ENCODE measurements at regions not wholly inside any gene's neighbourhood (a gene's known extent, or its start where the extent isn't known, plus 50 kb on each side); places are given as distances from the start of the nearest gene placed in this dataset.
A peak's percentile ranks its signal among the peaks of the same experiment; 100 is the strongest.

GRCh38 chr5:56608217-56608925, 207.0 kb upstream of the MAP3K1 start:
- intact Hi-C loops (cut with DNase I): no loop called here
- peak in 4 of 42 donors; percentile 2 to 14 (median 10) for DNase-seq

DNA sequence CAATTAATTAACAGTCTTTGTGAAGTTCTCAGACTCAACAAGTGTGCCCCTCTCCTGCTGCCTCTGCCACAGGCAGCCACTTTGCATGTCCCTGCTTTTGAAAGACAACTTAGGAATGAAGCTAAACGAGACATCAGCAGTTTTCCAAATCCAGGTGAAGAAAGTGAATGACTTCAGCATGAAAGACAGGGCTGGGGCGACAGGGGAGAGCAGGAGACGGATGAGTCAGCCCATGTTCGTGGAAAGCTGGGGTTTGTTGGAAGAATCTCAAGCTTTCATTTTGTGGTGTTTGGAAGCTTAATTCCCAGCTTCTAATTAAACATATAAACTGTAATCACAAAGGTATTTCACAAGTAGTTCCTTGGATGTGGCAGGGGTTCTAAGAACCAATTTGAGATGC, 207.8 kb upstream of the MAP3K1 start:
- peak in 23 of 42 donors; percentile 3 to 75 (median 35) for DNase-seq
- intact Hi-C loops (cut with DNase I): no loop called here

GRCh38 chr5:56607074-56607473, 208.3 kb upstream of the MAP3K1 start:
- DNase-seq: no peak
- intact Hi-C loops (cut with DNase I): no loop called here

- DNase-seq: no peak
- intact Hi-C loops (cut with DNase I): no loop called here
Observed at GRCh38 chr5:56606192-56606591, 209.2 kb upstream of the MAP3K1 start.

DNA sequence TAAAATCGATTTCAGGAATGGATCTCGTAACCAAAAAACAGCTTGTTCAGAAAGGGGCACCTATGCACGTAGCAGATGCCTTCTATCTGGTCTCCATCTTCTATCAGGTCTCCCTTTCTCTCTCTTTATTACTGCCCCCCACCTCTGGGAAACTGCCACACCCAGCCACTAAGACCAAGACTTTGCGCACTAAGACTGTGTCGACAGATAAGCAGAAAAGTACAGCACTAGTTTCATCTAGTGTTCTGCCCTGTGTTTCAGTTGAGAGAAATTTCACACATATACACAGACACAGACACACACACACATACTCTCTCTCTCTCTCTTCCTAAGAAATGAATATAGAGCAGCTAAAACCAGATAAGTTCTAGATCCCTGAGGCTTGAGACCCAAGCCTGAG, 210.1 kb upstream of the MAP3K1 start:
- no peak for DNase-seq
- intact Hi-C loops (cut with DNase I): no loop called here

DNA sequence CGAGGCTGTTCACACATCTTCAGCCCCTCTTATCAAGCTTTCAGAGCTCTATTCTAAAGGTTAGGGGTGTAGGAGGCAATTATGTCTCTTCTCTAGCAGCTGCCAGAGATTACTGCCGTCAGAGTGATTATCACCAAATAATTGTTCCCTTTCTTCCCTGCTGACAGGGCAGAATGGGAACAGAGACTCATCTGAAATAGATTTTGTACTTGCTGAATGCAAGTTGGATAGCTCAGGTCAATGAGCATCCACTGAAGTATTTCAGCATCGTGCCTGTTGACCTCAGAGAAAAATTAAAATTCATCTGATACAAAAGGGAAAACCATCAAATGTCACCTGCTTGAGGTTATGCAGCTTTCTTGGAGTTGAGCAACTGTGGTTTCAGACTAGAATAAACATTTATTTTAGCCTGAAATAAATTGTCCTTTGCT, 213.7 kb upstream of the MAP3K1 start:
- intact Hi-C loops (cut with DNase I): no loop called here
- peak in 7 of 42 donors; percentile 10 to 59 (median 20) for DNase-seq

DNA sequence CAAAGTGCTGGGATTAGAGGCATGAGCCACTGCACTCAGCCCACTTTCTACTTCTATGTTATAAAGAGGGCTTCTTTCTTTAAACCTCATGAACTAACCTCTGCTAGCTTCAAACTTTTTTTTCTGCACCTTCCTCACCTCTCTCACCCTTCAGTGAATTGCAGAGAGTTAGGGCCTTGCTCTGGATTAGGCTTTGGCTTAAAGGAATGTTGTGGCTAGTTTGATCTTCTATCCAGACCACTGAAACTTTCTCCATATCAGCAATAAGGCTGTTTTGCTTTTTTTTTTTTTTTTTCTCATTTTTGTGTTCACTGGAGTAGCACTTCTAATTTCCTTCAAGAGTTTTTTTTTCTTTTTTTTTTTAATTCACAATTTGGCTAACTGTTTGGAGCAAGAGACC, 216.4 kb upstream of the MAP3K1 start:
- intact Hi-C loops (cut with DNase I): no loop called here

GRCh38 chr5:56596155-56596554, 219.2 kb upstream of the MAP3K1 start:
- intact Hi-C loops (cut with DNase I): no loop called here

More for the DNA sequence above, 216.4 kb upstream of the MAP3K1 start:
- no peak for DNase-seq

GRCh38 chr5:56595566-56595965, 219.8 kb upstream of the MAP3K1 start:
- intact Hi-C loops (cut with DNase I): no loop called here
- DNase-seq: no peak

More at GRCh38 chr5:56596155-56596554, 219.2 kb upstream of the MAP3K1 start:
- DNase-seq: no peak

GRCh38 chr5:56594792-56595191, 220.6 kb upstream of the MAP3K1 start:
- intact Hi-C loops (cut with DNase I): no loop called here
- DNase-seq: no peak

- DNase-seq: no peak
- intact Hi-C loops (cut with DNase I): no loop called here
Observed at GRCh38 chr5:56591081-56591480, 224.3 kb upstream of the MAP3K1 start.

GRCh38 chr5:56589481-56589860, 225.9 kb upstream of the MAP3K1 start:
- no peak for DNase-seq
- intact Hi-C loops (cut with DNase I): no loop called here

- intact Hi-C loops (cut with DNase I): no loop called here
- DNase-seq: peak in 1 of 42 donors; percentile 14
Observed at GRCh38 chr5:56588636-56589480, 226.5 kb upstream of the MAP3K1 start.

DNA sequence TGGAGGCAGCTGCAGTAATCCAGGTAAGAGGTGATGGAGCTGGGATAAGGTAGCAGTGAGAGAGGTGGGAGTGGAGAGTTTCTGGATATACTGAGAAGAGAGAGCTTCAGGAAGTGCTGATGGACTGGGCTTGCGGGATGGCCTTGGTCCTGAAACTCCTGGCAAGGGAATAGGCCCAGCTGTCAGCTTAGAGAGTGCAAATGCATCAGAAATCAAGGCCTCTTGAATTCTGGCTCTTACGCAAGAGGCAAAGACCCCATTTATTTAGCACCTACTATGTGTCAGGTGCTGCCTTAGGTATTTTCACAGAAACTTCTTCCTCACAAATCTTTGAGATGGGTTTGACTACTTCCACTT, 227.2 kb upstream of the MAP3K1 start:
- DNase-seq: no peak
- intact Hi-C loops (cut with DNase I): no loop called here

DNA sequence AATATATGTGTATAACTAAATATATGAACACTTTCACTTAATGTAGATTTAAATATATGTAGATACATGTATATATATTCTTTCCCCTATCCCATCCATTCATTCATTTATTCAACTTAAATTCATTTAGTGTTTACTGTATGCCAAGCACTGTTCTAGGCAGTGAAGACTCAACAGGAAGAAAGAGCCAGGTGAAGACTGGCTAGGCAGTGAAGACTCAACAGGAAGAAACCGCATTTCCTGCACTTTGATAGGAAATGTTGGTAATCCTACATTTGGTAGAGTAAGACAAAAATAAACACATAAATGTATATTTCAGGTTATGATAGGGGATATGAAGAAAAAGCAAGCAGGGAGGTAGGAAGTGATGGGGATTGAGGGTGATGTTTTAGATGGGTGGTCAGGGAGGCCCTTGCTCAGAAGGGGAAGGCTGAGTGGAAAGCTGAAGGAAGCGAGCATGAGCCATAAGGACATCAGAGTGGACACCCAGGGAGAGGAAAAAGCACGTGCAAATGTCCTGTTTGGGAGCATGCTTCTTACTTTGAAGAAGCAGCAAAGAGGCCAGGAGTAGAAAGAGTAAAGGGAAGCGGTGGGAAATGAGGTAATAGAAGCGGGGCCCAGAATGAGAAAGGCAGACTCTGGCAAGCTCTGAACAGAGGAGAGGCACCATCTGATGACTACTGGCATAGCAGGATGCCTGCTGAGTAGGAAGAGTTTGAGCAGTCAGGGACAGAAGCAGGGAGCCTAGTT, 227.8 kb upstream of the MAP3K1 start:
- DNase-seq: no peak
- intact Hi-C loops (cut with DNase I): no loop called here

DNA sequence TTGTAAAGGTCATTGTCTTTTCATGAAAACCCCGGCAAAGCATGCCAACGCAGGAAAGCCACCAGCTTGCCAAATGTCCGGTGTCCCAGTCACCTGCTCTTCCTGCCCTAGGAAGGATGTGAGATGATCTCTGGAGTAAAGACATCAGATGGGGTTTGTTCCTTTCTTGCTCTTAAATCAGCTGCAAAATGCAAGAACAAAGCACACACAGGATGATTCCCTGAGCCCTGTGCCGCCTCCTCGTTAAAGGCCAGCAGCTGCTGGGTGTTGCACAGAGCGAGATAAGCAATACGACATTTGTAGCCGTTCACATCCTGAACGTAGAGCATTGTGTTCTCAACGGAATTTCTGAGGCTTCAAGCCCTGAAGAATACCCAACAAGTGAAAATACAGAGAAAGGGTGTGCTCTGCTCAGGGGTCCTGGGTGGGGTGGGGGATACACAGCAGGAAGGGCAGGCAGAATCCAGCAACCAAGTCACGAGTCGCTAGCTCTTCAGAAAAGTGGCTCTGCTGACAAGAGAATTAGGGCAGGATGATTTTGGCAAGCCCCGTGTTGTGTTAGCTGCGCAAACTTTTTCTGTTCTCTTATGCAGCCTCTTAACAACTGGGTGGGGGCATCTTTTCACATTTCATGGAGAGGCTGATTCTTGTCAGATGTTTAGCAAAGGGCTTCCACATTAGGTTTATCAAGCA, 229.2 kb upstream of the MAP3K1 start:
- DNase-seq: no peak
- intact Hi-C loops (cut with DNase I): no loop called here

DNA sequence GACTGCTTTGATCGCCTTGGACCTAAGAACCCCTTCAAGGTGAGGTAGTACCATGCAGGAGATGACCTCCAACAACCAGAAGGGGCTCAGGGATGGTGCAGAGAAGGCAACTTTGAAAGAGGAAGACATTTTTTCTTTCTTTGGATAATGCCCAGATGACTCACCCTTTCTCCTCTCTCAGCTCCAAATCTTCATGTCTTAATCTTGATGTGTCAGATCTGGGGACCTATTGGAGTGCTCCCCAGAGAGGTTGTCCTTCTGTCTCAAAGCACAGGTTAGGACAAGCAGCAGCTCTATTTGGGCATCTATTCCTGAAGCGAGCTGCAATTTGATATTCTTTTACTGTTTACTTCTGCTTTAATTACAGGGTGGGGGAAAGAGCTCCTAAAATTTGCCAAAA, 229.9 kb upstream of the MAP3K1 start:
- intact Hi-C loops (cut with DNase I): no loop called here
- DNase-seq: no peak

DNA sequence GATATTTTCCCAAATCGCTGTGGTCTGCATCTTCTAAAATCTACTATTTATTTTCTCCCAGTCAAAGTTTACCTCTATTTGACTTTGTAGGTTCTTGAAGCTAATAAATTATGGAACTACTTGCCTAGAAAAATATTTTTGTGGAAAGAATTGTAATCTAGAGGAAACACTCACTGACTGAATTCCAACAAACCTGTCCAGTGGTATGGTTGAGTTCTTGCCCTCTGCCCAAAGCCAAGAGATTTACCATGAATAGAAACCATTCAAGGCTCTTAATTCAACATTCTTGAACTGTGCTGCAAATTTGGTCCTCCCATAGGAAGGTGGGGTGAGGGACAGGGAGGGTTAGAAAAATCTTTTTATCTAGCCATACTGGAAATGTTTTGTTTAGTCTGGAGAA, 233.9 kb upstream of the MAP3K1 start:
- DNase-seq: no peak
- intact Hi-C loops (cut with DNase I): no loop called here

GRCh38 chr5:56580864-56581263, 234.5 kb upstream of the MAP3K1 start:
- intact Hi-C loops (cut with DNase I): no loop called here

More at GRCh38 chr5:56580864-56581263, 234.5 kb upstream of the MAP3K1 start:
- DNase-seq: peak in 1 of 42 donors; percentile 9
